Activated T-cell treated with anti-CD3 and anti-CD28 coated beads, Interleukin-2, amount 50 U/mL, for 48 hours (primary cell): ENCODE measurements at regions not wholly inside any gene's neighbourhood (a gene's known extent, or its start where the extent isn't known, plus 50 kb on each side); places are given as distances from the start of the nearest gene placed in this dataset.
"Not testable (repeated sequence)": the region's sequence is repeated elsewhere in the genome, so short reads cannot be mapped to it uniquely, and the experiment has no call there.

Source experiments
- DNase-seq, 2 experiments: peaks; one replicate each; pipeline ENCODE4 v3.0.0-alpha.2; 2020

- DNase-seq, result no peak
Measured at GRCh38 chr3:157618075-157618760, 115.0 kb upstream of the VEPH1 start.

DNA sequence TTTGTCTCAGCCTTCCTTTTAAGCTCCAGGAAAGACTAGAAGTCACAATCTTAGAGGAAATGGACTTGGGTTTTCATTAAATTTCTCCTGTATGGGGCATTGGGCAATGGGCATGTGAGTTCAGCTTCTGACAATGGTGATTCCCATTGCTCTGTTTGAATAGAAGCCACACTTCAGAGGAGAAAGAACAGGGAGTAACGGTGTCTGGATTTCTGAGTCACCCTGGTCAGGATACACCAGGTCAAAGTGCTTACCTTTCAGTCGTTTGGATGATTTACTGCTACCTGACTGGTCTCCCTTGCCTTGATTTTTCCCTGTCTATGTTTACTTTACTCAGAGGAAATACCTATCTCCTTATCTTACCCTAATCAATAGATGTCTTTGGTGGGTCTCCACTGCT lies 111.7 kb upstream of the VEPH1 start:
- no peak for DNase-seq

DNA sequence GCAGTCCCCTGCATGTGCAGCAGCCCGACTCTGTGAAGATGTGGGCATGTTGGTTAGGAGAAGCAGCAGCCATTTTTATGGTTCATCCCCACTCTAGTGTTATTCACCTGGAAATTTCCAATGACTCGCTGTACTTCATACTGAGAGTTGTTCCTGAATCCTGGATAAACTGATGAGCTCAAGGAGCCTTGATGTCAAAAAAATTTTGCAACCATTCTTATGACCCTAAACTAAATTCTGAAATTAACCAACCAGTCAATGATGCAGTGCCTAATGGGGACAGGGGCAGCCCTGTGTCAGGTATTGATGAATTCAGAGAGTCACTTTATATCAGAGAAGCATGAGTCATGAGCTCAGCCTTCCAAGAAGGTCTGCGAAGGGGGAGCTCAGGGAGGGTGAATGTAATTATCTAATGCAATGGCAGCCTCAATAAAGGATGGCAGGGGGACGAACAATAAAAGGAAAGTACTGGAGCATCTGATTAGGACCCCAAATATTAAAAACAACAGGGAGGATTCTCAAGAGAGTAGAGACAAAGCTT lies 108.4 kb upstream of the VEPH1 start:
- DNase-seq, result no peak

GRCh38 chr3:157610876-157611535 lies 107.8 kb upstream of the VEPH1 start:
- no peak for DNase-seq

- no peak for DNase-seq
Measured at GRCh38 chr3:157607826-157608405, 104.7 kb upstream of the VEPH1 start.

GRCh38 chr3:157606852-157607197 lies 103.6 kb upstream of the VEPH1 start:
- DNase-seq, result no peak

DNA sequence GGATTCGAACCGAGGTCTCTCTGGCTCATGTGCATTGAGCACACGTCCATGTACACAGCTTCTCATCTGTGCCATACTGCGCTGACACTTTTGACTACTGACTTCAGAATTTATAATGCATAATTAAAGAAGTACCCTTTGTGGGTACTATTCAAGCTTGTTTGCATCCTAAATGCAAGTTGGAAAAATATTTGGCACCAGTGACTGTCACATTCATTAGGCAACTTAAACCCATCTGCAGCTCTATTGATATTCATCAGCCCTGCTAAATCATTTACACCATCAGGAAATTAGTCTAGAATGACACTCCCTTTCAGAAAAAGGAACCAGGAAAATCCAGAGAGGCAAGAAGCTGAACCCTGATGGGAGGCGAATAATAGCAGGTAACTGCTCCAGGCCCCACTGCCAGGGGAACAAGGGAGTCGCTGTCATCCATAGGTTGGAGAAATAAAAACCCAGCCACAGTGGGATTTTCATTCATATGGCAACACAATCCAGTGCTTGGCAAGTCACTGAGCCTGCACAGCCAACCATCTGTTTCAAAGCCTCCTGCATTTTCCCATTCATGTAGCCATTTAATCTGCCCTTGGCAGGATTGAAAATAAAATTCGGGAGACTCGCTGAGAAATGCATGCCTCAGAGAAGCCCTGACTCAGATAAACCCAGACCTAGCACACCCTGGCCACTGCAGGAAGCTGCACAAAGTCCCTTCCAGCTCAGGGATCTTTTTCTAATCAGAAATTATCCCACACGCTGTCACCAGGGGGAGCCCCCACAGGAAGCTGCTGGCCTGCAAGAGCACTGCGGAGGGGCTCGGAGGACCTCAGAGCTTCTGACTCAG lies 103.0 kb upstream of the VEPH1 start:
- DNase-seq, result peak; percentile 72 to 77

DNA sequence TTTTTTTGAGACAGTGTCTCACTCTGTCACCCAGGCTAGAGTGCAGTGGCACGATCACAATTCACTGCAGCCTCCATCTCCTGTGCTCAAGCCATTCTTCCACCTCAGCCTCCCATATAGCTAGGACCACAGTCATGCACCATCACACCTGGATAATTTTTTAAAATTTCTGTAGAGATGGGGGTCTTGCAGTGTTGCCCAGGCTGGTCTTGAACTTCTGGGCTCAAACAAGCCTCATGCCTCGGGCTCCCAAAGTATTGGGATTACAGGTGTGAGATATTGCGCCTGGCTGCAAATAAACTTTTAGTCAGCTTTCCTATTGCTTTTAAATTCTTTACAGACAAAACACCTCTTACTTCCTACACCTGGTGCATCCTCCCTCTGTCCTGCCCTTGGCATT lies 102.1 kb upstream of the VEPH1 start:
- no peak for DNase-seq

DNA sequence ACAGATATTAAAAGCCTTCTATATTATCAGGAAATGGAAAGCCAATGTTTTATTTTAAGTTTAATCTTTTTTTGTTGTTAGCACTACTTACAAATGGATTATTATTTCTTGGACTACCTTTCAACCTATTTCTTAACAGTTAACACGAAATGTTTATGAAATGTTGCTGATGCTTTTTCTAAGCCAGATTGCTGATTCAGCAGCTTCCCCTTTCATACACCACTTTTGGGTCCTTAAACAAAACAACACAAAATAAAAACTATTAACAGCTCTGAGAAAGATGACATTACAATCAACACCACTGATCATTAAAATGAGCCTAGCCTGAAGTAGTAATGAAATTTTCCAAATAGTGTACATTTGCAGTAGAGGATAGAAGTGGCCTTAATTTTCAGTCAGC lies 99.2 kb upstream of the VEPH1 start:
- DNase-seq, result no peak

DNA sequence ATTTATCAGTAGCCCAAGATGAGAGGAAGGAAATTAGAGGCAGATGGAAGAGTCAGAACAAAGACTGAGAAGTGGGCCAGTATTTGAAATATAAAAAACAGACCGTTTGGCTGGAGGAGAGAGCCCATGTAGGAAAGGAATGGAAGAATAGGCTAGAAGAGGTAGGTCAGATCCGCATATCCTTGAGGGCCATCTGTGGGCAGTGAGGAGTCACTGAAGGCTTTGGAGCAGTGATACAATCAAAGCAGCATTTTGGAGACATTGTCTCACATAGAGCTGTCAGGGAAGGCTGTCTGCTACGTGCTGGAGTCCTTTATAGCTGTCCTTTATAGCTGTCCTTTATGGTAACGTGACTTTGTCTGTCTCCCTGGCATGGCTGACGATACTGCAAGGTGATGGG lies 92.0 kb upstream of the VEPH1 start:
- no peak for DNase-seq

GRCh38 chr3:157594413-157594812 lies 91.2 kb upstream of the VEPH1 start:
- DNase-seq, result no peak

GRCh38 chr3:157592769-157593168 lies 89.6 kb upstream of the VEPH1 start:
- DNase-seq, result no peak

- no peak for DNase-seq
Measured at GRCh38 chr3:157590273-157590672, 87.1 kb upstream of the VEPH1 start.

DNA sequence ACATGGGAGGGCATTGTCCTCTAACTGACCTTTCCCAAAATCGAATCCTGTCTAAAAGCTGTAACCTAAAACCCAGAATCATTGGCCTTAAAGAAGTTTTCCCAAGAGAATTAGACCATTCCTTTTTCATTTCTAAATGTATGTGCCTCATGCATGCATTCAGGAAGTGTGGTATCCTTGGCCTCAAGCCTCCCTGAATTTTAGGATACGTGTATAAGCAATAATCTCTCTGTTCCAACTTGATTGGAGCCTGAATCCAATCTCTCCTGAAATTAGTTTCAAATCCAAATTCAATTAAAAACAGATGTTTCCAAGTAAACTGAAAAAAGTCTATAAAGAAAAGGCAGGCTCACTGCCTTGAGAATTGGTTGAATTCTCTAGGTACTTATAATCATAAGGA lies 86.0 kb upstream of the VEPH1 start:
- no peak for DNase-seq

GRCh38 chr3:157588386-157589060 lies 85.3 kb upstream of the VEPH1 start:
- no peak for DNase-seq

DNA sequence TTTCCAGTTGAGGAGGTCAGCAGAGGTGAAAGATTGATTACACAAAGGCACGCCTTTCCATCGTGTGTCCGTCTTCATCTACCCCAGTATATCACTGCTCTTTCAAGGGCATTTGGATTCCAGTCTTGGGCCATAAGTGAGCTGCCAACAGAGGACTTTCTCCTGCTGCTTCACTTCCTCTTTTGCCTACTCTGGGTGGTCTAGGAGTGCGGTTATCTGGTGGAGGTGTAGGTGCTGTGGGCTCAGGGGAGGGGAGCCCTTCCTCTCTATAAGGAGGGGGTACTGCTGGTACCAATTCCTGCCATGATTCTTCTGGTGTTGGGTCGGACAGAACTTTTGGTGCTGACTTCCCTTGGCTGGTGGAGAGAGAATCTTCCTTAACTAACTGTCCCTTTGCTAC lies 83.1 kb upstream of the VEPH1 start:
- no peak for DNase-seq

GRCh38 chr3:157585386-157585785 lies 82.2 kb upstream of the VEPH1 start:
- DNase-seq, result no peak

GRCh38 chr3:157582637-157582973 lies 79.4 kb upstream of the VEPH1 start:
- DNase-seq, result no peak

DNA sequence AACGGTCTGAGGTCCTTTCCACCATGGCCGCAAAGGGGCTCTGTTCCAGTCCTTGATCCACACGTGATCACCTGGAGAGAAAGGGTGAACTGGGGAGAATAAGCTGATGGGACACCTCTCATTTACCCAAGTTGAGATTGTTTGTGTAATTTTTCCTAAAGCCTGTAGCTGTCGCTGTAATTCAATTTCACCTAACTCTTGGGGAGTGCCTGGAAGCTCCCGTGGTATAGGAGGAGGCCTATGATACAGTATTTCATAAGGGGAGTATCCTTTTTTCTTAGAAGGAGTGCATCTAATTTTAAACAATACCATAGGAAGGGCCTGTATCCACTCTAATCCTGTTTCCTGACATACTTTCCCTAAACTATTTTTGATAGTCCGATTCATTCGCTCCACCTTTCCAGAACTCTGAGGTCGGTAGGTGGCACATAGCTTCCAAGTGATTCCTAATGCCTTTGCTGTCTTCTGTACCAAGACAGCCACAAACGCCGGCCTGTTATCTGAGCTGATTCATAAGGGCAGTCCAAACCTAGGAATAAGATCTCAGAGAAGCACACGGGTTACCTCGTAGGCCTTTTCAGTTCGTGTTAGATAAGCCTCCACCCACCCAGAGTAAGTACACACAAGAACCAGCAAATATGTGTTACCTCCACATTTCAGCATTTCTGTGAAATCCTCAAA lies 78.9 kb upstream of the VEPH1 start:
- not testable (repeated sequence) for DNase-seq

DNA sequence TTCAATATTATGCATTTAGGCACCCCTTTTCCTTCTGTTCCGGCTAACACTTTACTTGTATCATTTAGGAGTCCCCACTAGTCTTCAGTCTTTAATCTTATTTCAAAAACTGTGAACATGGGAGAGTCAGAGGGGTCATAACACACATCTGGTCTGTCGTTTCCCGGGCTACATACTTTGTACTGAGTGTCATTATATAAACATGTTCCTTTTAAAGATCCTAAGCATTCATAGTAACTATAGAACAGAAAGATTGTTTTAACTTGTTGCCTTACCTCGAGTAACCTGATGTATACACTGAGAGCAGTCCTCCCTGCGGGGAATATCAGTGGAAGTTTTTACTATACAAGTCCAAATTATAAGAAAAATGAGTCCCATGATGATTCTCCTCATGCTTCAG lies 78.2 kb upstream of the VEPH1 start:
- no peak for DNase-seq

DNA sequence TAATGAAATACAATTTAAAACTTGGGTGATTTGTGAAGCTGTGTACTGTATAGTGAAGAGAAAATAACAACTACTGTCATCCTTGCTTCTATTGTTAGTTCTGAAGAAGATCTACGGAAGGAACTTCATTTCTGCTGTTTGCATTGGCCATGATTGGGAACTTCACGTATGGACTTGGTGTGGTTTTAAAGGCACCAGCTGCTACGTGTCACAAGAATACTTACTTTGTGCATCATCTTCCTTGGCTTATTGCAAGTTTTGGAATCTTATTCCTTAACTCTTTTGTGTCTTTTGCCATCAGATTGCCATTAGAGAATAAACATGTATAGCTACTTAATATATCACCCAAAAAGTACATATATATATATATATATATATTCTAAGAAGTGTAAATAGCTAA lies 75.0 kb upstream of the VEPH1 start:
- no peak for DNase-seq

DNA sequence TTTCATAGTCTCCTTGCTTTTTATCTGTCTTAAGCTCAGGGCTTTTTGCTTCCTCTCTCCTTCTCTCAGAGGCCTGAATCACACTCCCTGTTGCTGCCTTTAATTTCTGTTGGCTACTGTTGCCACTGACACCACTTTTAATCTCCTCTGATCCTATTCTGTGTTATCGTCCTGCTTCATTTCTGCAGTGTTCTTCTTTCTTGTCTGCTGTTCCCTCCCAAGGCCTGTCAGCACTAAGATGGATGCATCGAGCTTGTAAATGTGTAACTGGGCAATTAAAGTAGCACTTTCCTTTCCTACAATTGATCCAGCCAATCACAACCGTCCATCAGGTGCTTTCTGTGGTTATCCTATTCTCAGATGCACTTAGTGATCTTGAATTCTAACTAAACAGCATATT lies 71.3 kb upstream of the VEPH1 start:
- no peak for DNase-seq
